AG04450 (cell line): ENCODE measurements at regions not wholly inside any gene's neighbourhood (a gene's known extent, or its start where the extent isn't known, plus 50 kb on each side); places are given as distances from the start of the nearest gene placed in this dataset.

Source experiments
- CTCF ChIA-PET: fragments of 300-600, 350-600 bp; formaldehyde crosslinking; extraction: SDS; loops from one replicate; lab custom pipeline; 2022; ENCODE audit warnings: antibody characterized with exemption, inconsistent platforms; lab: Charles Lee
- POLR2A ChIA-PET: fragments of 350-600 bp; formaldehyde crosslinking; extraction: SDS; loops from one replicate; lab custom pipeline; 2021; ENCODE audit warnings: antibody characterized with exemption, inconsistent platforms; lab: Yijun Ruan, JAX
- DNase-seq: peaks from one replicate; pipeline ENCODE4 v3.0.0-alpha.2; 2011; ENCODE audit warnings: low read depth, low spot score
- H3K27ac ChIP-seq: one replicate; pipeline ENCODE4 v1.5.1; 2012; ENCODE audit warnings: low read depth, low read length, control low read depth
- H3K27me3 ChIP-seq: one replicate; pipeline ENCODE4 v1.6.0; 2012; ENCODE audit warnings: low read length; ENCODE audit not compliant: control insufficient read depth, insufficient read depth
- H3K4me3 ChIP-seq: 2 replicates; pipeline ENCODE4 v1.5.1; 2011; ENCODE audit warnings: mild to moderate bottlenecking, low read depth, low read length, control low read depth
- H3K9me3 ChIP-seq: 2 replicates; pipeline ENCODE4 v1.5.1; 2012; ENCODE audit warnings: low read length; ENCODE audit not compliant: control insufficient read depth, insufficient read depth
- TF ChIP-seq, protein P1 (sequence below): IDR thresholded peaks from 2 replicates; pipeline ENCODE4 v1.5.1; 2011; ENCODE audit warnings: low read depth, low read length, control low read depth, inconsistent platforms

DNA sequence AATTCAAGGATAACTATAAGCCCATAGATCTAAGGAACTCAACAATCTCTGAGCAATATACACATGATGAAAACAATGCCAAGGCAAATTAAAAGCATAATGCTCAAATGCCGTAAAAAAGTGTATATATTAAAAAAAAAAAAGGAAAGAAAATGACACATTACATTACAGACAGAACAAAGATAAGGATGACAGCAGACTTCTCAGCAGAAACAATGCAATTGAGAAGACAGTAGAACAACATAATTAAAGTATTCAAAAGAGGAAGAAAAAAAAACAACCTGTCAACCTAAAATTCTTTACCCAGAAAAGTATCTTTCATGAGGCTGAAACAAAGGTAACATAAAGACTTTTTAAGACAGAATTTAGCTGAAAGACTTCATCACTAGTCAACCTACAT lies 591.7 kb downstream of the ZNF608 start:
- ChIA-PET CTCF (no interaction called here), POLR2A (no interaction called here)
- Histone ChIP-seq H3K9me3 (peaks cover 4% of the 10 kb centered on the region; the same call in 1 of the 2 replicates), H3K27ac (no peak overlapping the region), H3K27me3 (no peaks in the 10 kb centered on the region), H3K4me3 (no peak overlapping the region)
- TF ChIP-seq, protein P1, sequence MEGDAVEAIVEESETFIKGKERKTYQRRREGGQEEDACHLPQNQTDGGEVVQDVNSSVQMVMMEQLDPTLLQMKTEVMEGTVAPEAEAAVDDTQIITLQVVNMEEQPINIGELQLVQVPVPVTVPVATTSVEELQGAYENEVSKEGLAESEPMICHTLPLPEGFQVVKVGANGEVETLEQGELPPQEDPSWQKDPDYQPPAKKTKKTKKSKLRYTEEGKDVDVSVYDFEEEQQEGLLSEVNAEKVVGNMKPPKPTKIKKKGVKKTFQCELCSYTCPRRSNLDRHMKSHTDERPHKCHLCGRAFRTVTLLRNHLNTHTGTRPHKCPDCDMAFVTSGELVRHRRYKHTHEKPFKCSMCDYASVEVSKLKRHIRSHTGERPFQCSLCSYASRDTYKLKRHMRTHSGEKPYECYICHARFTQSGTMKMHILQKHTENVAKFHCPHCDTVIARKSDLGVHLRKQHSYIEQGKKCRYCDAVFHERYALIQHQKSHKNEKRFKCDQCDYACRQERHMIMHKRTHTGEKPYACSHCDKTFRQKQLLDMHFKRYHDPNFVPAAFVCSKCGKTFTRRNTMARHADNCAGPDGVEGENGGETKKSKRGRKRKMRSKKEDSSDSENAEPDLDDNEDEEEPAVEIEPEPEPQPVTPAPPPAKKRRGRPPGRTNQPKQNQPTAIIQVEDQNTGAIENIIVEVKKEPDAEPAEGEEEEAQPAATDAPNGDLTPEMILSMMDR, result no peak
- DNase-seq, result no peak

DNA sequence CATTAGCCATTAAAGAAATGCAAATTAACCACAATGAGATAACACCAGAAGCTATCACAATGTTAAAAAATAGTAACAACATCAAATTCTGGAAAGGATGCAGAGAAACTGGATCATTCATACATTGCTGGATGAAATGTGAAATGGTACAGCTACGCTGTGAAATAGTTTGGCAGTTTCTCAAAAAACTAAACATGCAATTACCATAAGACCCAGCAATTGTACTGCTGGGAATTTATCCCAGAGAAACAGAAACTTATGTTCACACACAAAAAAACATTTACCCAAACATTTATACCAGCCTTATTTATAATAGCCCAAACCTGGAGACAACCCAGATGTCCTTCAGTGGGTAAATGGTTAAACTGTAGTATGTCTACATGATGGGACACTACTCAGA lies 592.9 kb downstream of the ZNF608 start:
- DNase-seq, result no peak
- POLR2A ChIA-PET, result no interaction called here

DNA sequence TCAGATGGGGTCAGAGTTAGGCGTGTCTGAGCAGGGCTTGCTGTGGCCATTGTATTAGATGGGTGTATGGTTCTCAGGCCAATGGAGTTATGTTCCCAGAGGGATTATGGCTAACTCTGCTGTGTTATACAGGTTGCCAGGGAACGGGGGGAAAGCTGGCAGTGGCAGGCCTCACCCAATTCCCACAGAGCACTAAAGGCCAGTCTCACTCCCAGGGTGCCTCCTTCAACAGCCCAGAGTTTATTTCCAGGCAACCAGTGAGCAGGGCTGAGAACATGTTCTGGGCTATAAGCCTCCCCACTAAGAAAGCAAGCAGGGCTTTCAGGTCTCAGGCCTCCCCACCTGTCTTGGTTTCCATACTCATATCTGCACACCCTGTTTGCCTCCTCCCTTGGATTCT lies 597.9 kb downstream of the ZNF608 start:
- Histone ChIP-seq H3K27me3 (no peaks in the 10 kb centered on the region), H3K9me3 (no peaks in the 10 kb centered on the region; the same call in 1 of the 2 replicates), H3K27ac (no peak overlapping the region), H3K4me3 (no peak overlapping the region)
- ChIA-PET POLR2A (no interaction called here), CTCF (no interaction called here)
- TF ChIP-seq, protein P1, result no peak
- DNase-seq, result no peak

More for the DNA sequence above, 592.9 kb downstream of the ZNF608 start:
- H3K9me3 ChIP-seq, result peaks cover 4% of the 10 kb centered on the region; the same call in 1 of the 2 replicates
- no peak overlapping the region for H3K4me3 ChIP-seq
- CTCF ChIA-PET, result no interaction called here
- H3K27ac ChIP-seq, result no peak overlapping the region
- TF ChIP-seq, protein P1, result no peak
- H3K27me3 ChIP-seq, result no peaks in the 10 kb centered on the region

GRCh38 chr5:124140060-124140459 lies 606.4 kb downstream of the ZNF608 start:
- no peaks in the 10 kb centered on the region for H3K9me3 ChIP-seq
- POLR2A ChIA-PET, result no interaction called here
- DNase-seq, result no peak
- no peak overlapping the region for H3K27ac ChIP-seq
- CTCF ChIA-PET, result no interaction called here
- H3K4me3 ChIP-seq, result no peak overlapping the region
- TF ChIP-seq, protein P1, result no peak
- H3K27me3 ChIP-seq, result no peaks in the 10 kb centered on the region

DNA sequence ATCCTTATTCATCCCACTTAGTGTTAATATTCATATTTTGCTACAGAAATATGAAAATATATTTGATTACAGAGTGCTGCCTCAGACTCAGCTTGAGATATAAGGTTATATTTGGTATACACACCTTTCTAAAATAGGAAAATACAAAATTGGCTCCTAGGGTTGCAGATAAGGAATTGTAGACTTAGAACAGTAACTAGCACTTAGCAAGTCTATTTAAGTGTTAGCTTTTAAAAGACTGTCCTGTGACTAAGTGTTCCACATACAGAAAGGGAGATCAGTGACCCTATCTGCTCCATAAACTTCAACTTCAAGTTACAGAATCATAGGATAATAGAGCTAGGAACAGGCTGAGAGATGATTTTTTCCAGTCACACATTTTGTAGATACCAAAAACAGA lies 607.0 kb downstream of the ZNF608 start:
- CTCF ChIA-PET, result no interaction called here
- Histone ChIP-seq H3K4me3 (no peak overlapping the region), H3K27ac (no peak overlapping the region), H3K9me3 (no peaks in the 10 kb centered on the region), H3K27me3 (no peaks in the 10 kb centered on the region)
- POLR2A ChIA-PET, result no interaction called here
- TF ChIP-seq, protein P1, result no peak
- no peak for DNase-seq
